ENCODE measurements at regions not wholly inside any gene's neighbourhood (a gene's known extent, or its start where the extent isn't known, plus 50 kb on each side); places are given as distances from the start of the nearest gene placed in this dataset.

DNA sequence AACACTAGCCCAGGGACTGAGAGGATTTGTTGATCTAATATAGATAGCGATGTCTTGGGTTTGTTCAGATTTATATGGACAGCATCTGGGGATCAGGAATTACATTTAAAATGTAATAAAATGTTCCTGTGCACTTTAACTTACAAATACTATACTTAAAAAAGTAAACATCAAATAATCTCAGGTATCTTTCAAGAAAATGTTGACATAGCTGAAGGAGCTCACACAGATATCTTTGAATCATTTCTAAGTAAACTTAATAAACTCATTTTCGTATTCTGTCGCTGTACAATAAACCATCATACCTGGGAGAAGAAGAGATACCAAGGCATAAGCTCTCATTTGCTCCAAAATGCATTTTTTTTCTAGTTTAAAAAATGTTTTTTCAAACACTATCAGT lies 557.5 kb upstream of the NR2F2 start:
- TF ChIP-seq, protein P1, sequence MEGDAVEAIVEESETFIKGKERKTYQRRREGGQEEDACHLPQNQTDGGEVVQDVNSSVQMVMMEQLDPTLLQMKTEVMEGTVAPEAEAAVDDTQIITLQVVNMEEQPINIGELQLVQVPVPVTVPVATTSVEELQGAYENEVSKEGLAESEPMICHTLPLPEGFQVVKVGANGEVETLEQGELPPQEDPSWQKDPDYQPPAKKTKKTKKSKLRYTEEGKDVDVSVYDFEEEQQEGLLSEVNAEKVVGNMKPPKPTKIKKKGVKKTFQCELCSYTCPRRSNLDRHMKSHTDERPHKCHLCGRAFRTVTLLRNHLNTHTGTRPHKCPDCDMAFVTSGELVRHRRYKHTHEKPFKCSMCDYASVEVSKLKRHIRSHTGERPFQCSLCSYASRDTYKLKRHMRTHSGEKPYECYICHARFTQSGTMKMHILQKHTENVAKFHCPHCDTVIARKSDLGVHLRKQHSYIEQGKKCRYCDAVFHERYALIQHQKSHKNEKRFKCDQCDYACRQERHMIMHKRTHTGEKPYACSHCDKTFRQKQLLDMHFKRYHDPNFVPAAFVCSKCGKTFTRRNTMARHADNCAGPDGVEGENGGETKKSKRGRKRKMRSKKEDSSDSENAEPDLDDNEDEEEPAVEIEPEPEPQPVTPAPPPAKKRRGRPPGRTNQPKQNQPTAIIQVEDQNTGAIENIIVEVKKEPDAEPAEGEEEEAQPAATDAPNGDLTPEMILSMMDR (IDR thresholded peaks at IDR 0.05; ENCODE audit: low read length) = no peak
- no peak for TF ChIP-seq EZH2phosphoT487 (IDR thresholded peaks at IDR 0.05; ENCODE audit: low read length)

All from MM.1S (cell line).